DND-41 (cell line): ENCODE measurements at regions not wholly inside any gene's neighbourhood (a gene's known extent, or its start where the extent isn't known, plus 50 kb on each side); places are given as distances from the start of the nearest gene placed in this dataset.

Experiments used
- ATAC-seq: fragments of 200-7000 bp; cut with Tn5 transposase; 3 replicates; pipeline ENCODE4 v1.9.1; 2021; ENCODE audit warnings: low read depth; ENCODE audit not compliant: insufficient read depth
- DNase-seq: peaks from one replicate; pipeline ENCODE4 v3.0.0-alpha.2; 2020
- H2AFZ ChIP-seq: 2 replicates; pipeline ENCODE4 v1.6.0; 2012; ENCODE audit warnings: low read depth, low read length
- H3K27ac ChIP-seq: 2 replicates; pipeline ENCODE4 v1.5.1; 2012; ENCODE audit warnings: low read length, inconsistent platforms
- H3K27me3 ChIP-seq: fragments of 200-600 bp; sonication (generic); 2 replicates; pipeline ENCODE4 v1.6.0; 2012; ENCODE audit warnings: low read length, mild to moderate bottlenecking, inconsistent platforms; ENCODE audit not compliant: insufficient read depth, poor library complexity
- H3K36me3 ChIP-seq: 2 replicates; pipeline ENCODE4 v1.5.1; 2012; ENCODE audit warnings: low read length, inconsistent platforms; ENCODE audit not compliant: insufficient read depth
- H3K4me1 ChIP-seq: 2 replicates; pipeline ENCODE4 v1.5.1; 2012; ENCODE audit warnings: mild to moderate bottlenecking, low read length; ENCODE audit not compliant: insufficient read depth
- H3K4me2 ChIP-seq: 2 replicates; pipeline ENCODE4 v1.6.0; 2012; ENCODE audit warnings: mild to moderate bottlenecking, moderate library complexity, low read length, inconsistent platforms; ENCODE audit not compliant: insufficient read depth
- H3K4me3 ChIP-seq, 2 experiments: fragments of 200-600 bp in 1 of 2; shearing (Covaris generic) in 1 of 2; 2 replicates each; pipeline ENCODE4 v1.5.1; 2012 to 2016; ENCODE audit warnings: inconsistent platforms in 2 of 2, low read length in 2 of 2, mild to moderate bottlenecking in 2 of 2, low read depth in 1 of 2, moderate library complexity in 1 of 2
- H3K79me2 ChIP-seq: 2 replicates; pipeline ENCODE4 v1.6.0; 2012; ENCODE audit warnings: low read length, inconsistent platforms; ENCODE audit not compliant: insufficient read depth
- H3K9ac ChIP-seq: 2 replicates; pipeline ENCODE4 v1.6.0; 2012; ENCODE audit warnings: low read depth, mild to moderate bottlenecking, inconsistent platforms, low read length, moderate library complexity
- H3K9me3 ChIP-seq: 2 replicates; pipeline ENCODE4 v1.5.1; 2012; ENCODE audit warnings: low read length, moderate library complexity, mild to moderate bottlenecking, inconsistent platforms; ENCODE audit not compliant: insufficient read depth, severe bottlenecking
- H4K20me1 ChIP-seq: 2 replicates; pipeline ENCODE4 v1.6.0; 2012; ENCODE audit warnings: low read length; ENCODE audit not compliant: insufficient read depth
- CTCF ChIP-seq: IDR thresholded peaks from 2 replicates; pipeline ENCODE4 v1.5.1; 2012; ENCODE audit warnings: borderline replicate concordance, low read length, moderate library complexity, mild to moderate bottlenecking; ENCODE audit not compliant: poor library complexity, severe bottlenecking; ENCODE audit errors: extremely low read depth
- EZH2 ChIP-seq: IDR thresholded peaks from 3 replicates; pipeline ENCODE4 v1.6.1; 2012; ENCODE audit warnings: borderline replicate concordance, low read depth, mild to moderate bottlenecking, moderate library complexity, low read length, inconsistent platforms; ENCODE audit not compliant: severe bottlenecking

DNA sequence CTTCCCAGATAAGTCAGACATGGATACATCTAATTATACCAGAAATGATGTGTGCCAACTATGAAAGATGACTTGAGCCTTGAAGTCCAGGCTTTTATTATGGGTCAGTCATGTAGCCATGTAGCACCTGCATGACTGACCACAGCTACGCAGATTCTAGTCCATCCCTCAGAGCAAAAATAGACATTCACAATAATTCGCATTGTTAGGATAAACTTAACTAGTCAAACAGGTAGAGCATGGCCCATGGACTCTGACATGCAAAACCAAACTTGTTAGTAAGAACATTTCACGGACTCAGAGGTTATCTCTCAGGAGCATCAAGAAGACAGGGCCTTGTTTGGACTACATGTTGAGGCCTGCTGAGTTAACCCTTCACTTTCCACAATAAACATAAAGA, 132.6 kb downstream of the PWWP3B start:
- H3K4me3 ChIP-seq: no peak overlapping the region
- no peak overlapping the region for H3K4me2 ChIP-seq
- no peak overlapping the region for H2AFZ ChIP-seq
- no peaks in the 10 kb centered on the region for H3K27me3 ChIP-seq
- no peak overlapping the region for H3K9ac ChIP-seq
- H4K20me1 ChIP-seq: no peaks in the 10 kb centered on the region
- H3K36me3 ChIP-seq: no peaks in the 10 kb centered on the region
- ATAC-seq (no peak), DNase-seq (no peak)
- H3K9me3 ChIP-seq: no peaks in the 10 kb centered on the region
- H3K79me2 ChIP-seq: no peaks in the 10 kb centered on the region
- no peak for TF ChIP-seq EZH2
- TF ChIP-seq CTCF: no peak
- H3K4me1 ChIP-seq: no peaks in the 10 kb centered on the region
- no peak overlapping the region for H3K27ac ChIP-seq

GRCh38 chrX:106302304-106302703, 134.2 kb downstream of the PWWP3B start:
- Histone ChIP-seq H3K9me3 (no peaks in the 10 kb centered on the region), H3K9ac (no peak overlapping the region), H4K20me1 (no peaks in the 10 kb centered on the region), H3K27me3 (no peaks in the 10 kb centered on the region), H3K27ac (no peak overlapping the region), H3K79me2 (no peaks in the 10 kb centered on the region), H3K4me2 (no peak overlapping the region), H3K36me3 (no peaks in the 10 kb centered on the region), H3K4me3 (no peak overlapping the region), H2AFZ (no peak overlapping the region), H3K4me1 (no peaks in the 10 kb centered on the region)
- ATAC-seq: no peak
- no peak for DNase-seq
- no peak for TF ChIP-seq CTCF

- no peak overlapping the region for H3K9ac ChIP-seq
- H3K4me2 ChIP-seq: no peak overlapping the region
- no peak for DNase-seq
- no peaks in the 10 kb centered on the region for H3K79me2 ChIP-seq
- no peak overlapping the region for H2AFZ ChIP-seq
- H3K4me1 ChIP-seq: no peaks in the 10 kb centered on the region
- H3K9me3 ChIP-seq: no peaks in the 10 kb centered on the region
- no peak overlapping the region for H3K4me3 ChIP-seq
- TF ChIP-seq EZH2: no peak
- TF ChIP-seq CTCF: no peak
- no peaks in the 10 kb centered on the region for H3K27me3 ChIP-seq
- H3K36me3 ChIP-seq: no peaks in the 10 kb centered on the region
- no peak for ATAC-seq
- no peak overlapping the region for H3K27ac ChIP-seq
- H4K20me1 ChIP-seq: no peaks in the 10 kb centered on the region
Observed at GRCh38 chrX:106306391-106306947, 138.4 kb downstream of the PWWP3B start.

DNA sequence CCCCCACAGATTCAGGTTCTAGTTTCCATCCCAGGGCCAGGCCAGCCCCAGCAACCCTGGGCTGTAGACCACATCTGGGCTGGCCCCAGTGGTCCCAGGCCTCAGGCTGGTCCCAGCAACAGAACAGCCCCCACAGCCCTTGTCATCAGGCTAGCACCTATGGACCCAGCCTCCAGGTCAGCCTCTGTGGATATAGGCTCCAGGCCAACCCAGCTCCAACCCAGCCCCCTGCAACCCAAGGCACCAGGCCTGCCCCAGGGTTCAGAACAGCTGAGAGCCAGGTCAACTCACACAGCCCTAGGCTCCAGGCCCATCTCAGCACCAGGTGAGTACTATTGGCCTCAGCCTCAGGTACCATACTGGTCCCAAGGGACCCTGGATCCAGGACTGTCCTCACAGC, 155.3 kb downstream of the PWWP3B start:
- Histone ChIP-seq H3K27me3 (no peaks in the 10 kb centered on the region), H3K27ac (no peak overlapping the region), H4K20me1 (no peaks in the 10 kb centered on the region), H2AFZ (no peak overlapping the region), H3K79me2 (no peaks in the 10 kb centered on the region), H3K9me3 (no peaks in the 10 kb centered on the region), H3K9ac (no peak overlapping the region), H3K4me2 (no peak overlapping the region), H3K4me1 (no peaks in the 10 kb centered on the region), H3K4me3 (no peak overlapping the region), H3K36me3 (no peaks in the 10 kb centered on the region)
- DNase-seq (no peak), ATAC-seq (no peak)
- TF ChIP-seq CTCF (no peak), EZH2 (no peak)
